ENCODE measurements at regions not wholly inside any gene's neighbourhood (a gene's known extent, or its start where the extent isn't known, plus 50 kb on each side); places are given as distances from the start of the nearest gene placed in this dataset.

GRCh38 chr1:42040159-42040558, 113.1 kb upstream of the GUCA2B start:
- TF ChIP-seq EZH2 (IDR thresholded peaks at IDR 0.05; ENCODE audit: insufficient read depth, poor library complexity, severe bottlenecking) (no peak), EZH2phosphoT487 (IDR thresholded peaks at IDR 0.05; ENCODE audit: insufficient read depth, low read depth) (no peak)

All from GM23248 (cell line).